HepG2 (cell line): ENCODE measurements at regions not wholly inside any gene's neighbourhood (a gene's known extent, or its start where the extent isn't known, plus 50 kb on each side); places are given as distances from the start of the nearest gene placed in this dataset.

ENCODE experiments used
- CHD2 ChIP-seq: IDR thresholded peaks from 2 replicates; pipeline ENCODE4 v1.6.1; 2011; ENCODE audit warnings: low read depth, low read length, improper control_type of control experiment
- DNMT3B ChIP-seq: conservative IDR thresholded peaks from 2 replicates; pipeline ENCODE4 v1.6.1; 2016; ENCODE audit warnings: missing biosample characterization, control low read depth
- ESRRA ChIP-seq: sonication (generic); formaldehyde crosslinking; IDR thresholded peaks from 2 replicates; pipeline ENCODE4 v1.5.1; 2020; ENCODE audit warnings: mild to moderate bottlenecking, low read depth, missing genetic modification reagents
- FOXP4 ChIP-seq: sonication (generic); formaldehyde crosslinking; IDR thresholded peaks from 2 replicates; pipeline ENCODE4 v1.4.0; 2020; ENCODE audit warnings: missing genetic modification reagents
- GLI4 ChIP-seq: sonication (generic); formaldehyde crosslinking; IDR thresholded peaks from 2 replicates; pipeline ENCODE4 v1.5.1; 2020; ENCODE audit warnings: missing genetic modification reagents, mild to moderate bottlenecking, moderate library complexity, borderline replicate concordance
- HDAC2 ChIP-seq: sonication (generic); formaldehyde crosslinking; IDR thresholded peaks from 2 replicates; pipeline ENCODE4 v1.4.0; 2020; ENCODE audit warnings: missing genetic modification reagents
- HNRNPLL ChIP-seq: fragments of 200-400 bp; formaldehyde crosslinking; IDR thresholded peaks from 2 replicates; pipeline ENCODE4 v1.6.1; 2017; ENCODE audit warnings: mild to moderate bottlenecking, low read depth, low read length; ENCODE audit not compliant: poor library complexity, severe bottlenecking
- MED8 ChIP-seq: sonication (generic); formaldehyde crosslinking; IDR thresholded peaks from 2 replicates; pipeline ENCODE4 v1.8.1; 2023; ENCODE audit warnings: mild to moderate bottlenecking, missing genetic modification reagents; ENCODE audit not compliant: insufficient replicate concordance
- NCOA2 ChIP-seq: sonication (generic); formaldehyde crosslinking; IDR thresholded peaks from 2 replicates; pipeline ENCODE4 v1.8.0; 2022; ENCODE audit warnings: inconsistent platforms
- NR3C1 ChIP-seq: sonication (generic); formaldehyde crosslinking; IDR thresholded peaks from 2 replicates; pipeline ENCODE4 v1.4.0; 2020; ENCODE audit warnings: missing genetic modification reagents
- PAF1 ChIP-seq: IDR thresholded peaks from 2 replicates; pipeline ENCODE4 v1.6.1; 2016; ENCODE audit warnings: missing genetic modification reagents, missing compliant biosample characterization
- REL ChIP-seq: sonication (generic); formaldehyde crosslinking; conservative IDR thresholded peaks from 2 replicates; pipeline ENCODE4 v1.8.0; 2022; ENCODE audit warnings: mild to moderate bottlenecking, missing genetic modification reagents, moderate library complexity
- TARDBP ChIP-seq: sonication (generic); formaldehyde crosslinking; IDR thresholded peaks from 2 replicates; pipeline ENCODE4 v1.8.0; 2022; ENCODE audit warnings: mild to moderate bottlenecking, missing genetic modification reagents
- ZNF180 ChIP-seq: sonication (generic); formaldehyde crosslinking; IDR thresholded peaks from 2 replicates; pipeline ENCODE4 v1.4.0; 2020; ENCODE audit warnings: low read depth, missing genetic modification reagents, borderline replicate concordance
- ZNF367 ChIP-seq: sonication (generic); formaldehyde crosslinking; IDR thresholded peaks from 2 replicates; pipeline ENCODE4 v1.4.0; 2020; ENCODE audit warnings: missing genetic modification reagents, borderline replicate concordance
- ZNF44 ChIP-seq: sonication (generic); formaldehyde crosslinking; IDR thresholded peaks from 2 replicates; pipeline ENCODE4 v1.5.1; 2020; ENCODE audit warnings: mild to moderate bottlenecking, missing genetic modification reagents
- ZNF597 ChIP-seq: sonication (generic); formaldehyde crosslinking; IDR thresholded peaks from 2 replicates; pipeline ENCODE4 v1.5.0; 2020; ENCODE audit warnings: missing genetic modification reagents
- ZNF691 ChIP-seq: sonication (generic); formaldehyde crosslinking; IDR thresholded peaks from 2 replicates; pipeline ENCODE4 v1.4.0; 2020; ENCODE audit warnings: missing genetic modification reagents, low read depth, mild to moderate bottlenecking, borderline replicate concordance
- ZNF740 ChIP-seq: sonication (generic); formaldehyde crosslinking; IDR thresholded peaks from 2 replicates; pipeline ENCODE4 v1.4.0; 2020; ENCODE audit warnings: missing genetic modification reagents
- ZNF75D ChIP-seq: sonication (generic); formaldehyde crosslinking; IDR thresholded peaks from 2 replicates; pipeline ENCODE4 v1.8.1; 2023; ENCODE audit warnings: missing genetic modification reagents, mild to moderate bottlenecking, borderline replicate concordance
- TF ChIP-seq, protein P1 (sequence below): sonication (generic); formaldehyde crosslinking; IDR thresholded peaks from 2 replicates; pipeline ENCODE4 v1.4.0; 2020; ENCODE audit warnings: mild to moderate bottlenecking, low read depth, missing genetic modification reagents
- TF ChIP-seq, protein P2 (sequence below): sonication (generic); formaldehyde crosslinking; IDR thresholded peaks from 2 replicates; pipeline ENCODE4 v1.8.0; 2022; ENCODE audit warnings: mild to moderate bottlenecking, missing genetic modification reagents, moderate library complexity

DNA sequence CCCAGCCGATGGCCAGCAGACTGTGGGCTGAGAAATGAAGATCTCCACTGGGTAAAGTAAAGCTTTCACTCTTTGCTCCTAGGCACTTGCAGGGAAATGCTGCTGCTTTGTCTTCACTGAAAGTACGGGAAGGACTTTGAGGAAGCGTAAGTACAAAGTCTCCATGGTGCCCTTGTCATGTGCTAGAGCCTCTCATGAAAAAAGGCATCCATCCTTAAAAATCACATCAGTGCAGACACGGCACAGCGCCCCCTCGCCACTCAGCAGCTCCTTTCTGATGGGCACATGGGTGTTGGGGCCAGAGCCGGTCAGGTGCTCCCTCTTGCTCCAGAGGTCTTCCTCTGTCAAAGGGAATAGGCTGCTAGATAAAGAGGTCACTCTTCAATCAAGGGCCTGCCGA, 87.8 kb upstream of the CALM2 start (continued):
- no peak for TF ChIP-seq ZNF597 (CRISPR knock-in tag)
- no peak for TF ChIP-seq ZNF691 (CRISPR knock-in tag)
- no peak for TF ChIP-seq FOXP4 (CRISPR knock-in tag)
- no peak for TF ChIP-seq PAF1 (CRISPR knock-in tag)
- TF ChIP-seq ZNF180, result no peak
- peak; percentile 21; the same call in 1 of the 2 replicates for TF ChIP-seq HDAC2 (CRISPR knock-in tag)
- no peak for TF ChIP-seq DNMT3B (CRISPR knock-in tag)
- no peak for TF ChIP-seq NCOA2
- TF ChIP-seq HNRNPLL, result no peak
- no peak for TF ChIP-seq ZNF44 (CRISPR knock-in tag)
- TF ChIP-seq, protein P1, sequence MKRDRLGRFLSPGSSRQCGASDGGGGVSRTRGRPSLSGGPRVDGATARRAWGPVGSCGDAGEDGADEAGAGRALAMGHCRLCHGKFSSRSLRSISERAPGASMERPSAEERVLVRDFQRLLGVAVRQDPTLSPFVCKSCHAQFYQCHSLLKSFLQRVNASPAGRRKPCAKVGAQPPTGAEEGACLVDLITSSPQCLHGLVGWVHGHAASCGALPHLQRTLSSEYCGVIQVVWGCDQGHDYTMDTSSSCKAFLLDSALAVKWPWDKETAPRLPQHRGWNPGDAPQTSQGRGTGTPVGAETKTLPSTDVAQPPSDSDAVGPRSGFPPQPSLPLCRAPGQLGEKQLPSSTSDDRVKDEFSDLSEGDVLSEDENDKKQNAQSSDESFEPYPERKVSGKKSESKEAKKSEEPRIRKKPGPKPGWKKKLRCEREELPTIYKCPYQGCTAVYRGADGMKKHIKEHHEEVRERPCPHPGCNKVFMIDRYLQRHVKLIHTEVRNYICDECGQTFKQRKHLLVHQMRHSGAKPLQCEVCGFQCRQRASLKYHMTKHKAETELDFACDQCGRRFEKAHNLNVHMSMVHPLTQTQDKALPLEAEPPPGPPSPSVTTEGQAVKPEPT (CRISPR knock-in tag), result no peak
- TF ChIP-seq MED8, result no peak
- no peak for TF ChIP-seq GLI4 (CRISPR knock-in tag)
- TF ChIP-seq ESRRA (CRISPR knock-in tag), result no peak
- TF ChIP-seq ZNF367 (CRISPR knock-in tag), result no peak
- no peak for TF ChIP-seq TARDBP (CRISPR knock-in tag)
- no peak for TF ChIP-seq ZNF740 (CRISPR knock-in tag)
- no peak for TF ChIP-seq ZNF75D (CRISPR knock-in tag)
- no peak for TF ChIP-seq NR3C1 (CRISPR knock-in tag)
- no peak for TF ChIP-seq REL (CRISPR knock-in tag)
- no peak for TF ChIP-seq CHD2
- TF ChIP-seq, protein P2, sequence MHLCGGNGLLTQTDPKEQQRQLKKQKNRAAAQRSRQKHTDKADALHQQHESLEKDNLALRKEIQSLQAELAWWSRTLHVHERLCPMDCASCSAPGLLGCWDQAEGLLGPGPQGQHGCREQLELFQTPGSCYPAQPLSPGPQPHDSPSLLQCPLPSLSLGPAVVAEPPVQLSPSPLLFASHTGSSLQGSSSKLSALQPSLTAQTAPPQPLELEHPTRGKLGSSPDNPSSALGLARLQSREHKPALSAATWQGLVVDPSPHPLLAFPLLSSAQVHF (CRISPR knock-in tag), result no peak
